Neural progenitor cell (in vitro differentiated cells): ENCODE measurements at regions not wholly inside any gene's neighbourhood (a gene's known extent, or its start where the extent isn't known, plus 50 kb on each side); places are given as distances from the start of the nearest gene placed in this dataset.

Experiments
- EZH2 ChIP-seq: fragments of 200-600 bp; sonication (generic); IDR thresholded peaks from 2 replicates; pipeline ENCODE4 v1.6.1; 2017; ENCODE audit warnings: antibody characterized with exemption, mild to moderate bottlenecking, moderate library complexity
- EZH2phosphoT487 ChIP-seq: fragments of 200-600 bp; sonication (generic); IDR thresholded peaks from 2 replicates; pipeline ENCODE4 v1.6.1; 2017; ENCODE audit warnings: antibody characterized with exemption
- TF ChIP-seq, protein P1 (sequence below): fragments of 200-600 bp; sonication (generic); IDR thresholded peaks from 2 replicates; pipeline ENCODE4 v1.5.1; 2017; ENCODE audit warnings: antibody characterized with exemption, mild to moderate bottlenecking

- TF ChIP-seq, protein P1, sequence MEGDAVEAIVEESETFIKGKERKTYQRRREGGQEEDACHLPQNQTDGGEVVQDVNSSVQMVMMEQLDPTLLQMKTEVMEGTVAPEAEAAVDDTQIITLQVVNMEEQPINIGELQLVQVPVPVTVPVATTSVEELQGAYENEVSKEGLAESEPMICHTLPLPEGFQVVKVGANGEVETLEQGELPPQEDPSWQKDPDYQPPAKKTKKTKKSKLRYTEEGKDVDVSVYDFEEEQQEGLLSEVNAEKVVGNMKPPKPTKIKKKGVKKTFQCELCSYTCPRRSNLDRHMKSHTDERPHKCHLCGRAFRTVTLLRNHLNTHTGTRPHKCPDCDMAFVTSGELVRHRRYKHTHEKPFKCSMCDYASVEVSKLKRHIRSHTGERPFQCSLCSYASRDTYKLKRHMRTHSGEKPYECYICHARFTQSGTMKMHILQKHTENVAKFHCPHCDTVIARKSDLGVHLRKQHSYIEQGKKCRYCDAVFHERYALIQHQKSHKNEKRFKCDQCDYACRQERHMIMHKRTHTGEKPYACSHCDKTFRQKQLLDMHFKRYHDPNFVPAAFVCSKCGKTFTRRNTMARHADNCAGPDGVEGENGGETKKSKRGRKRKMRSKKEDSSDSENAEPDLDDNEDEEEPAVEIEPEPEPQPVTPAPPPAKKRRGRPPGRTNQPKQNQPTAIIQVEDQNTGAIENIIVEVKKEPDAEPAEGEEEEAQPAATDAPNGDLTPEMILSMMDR: no peak
- TF ChIP-seq EZH2phosphoT487: no peak
- TF ChIP-seq EZH2: no peak
Measured at GRCh38 chr3:137382005-137382594, 382.0 kb upstream of the SOX14 start.
